NCI-H187 (cell line): ENCODE measurements at regions not wholly inside any gene's neighbourhood (a gene's known extent, or its start where the extent isn't known, plus 50 kb on each side); places are given as distances from the start of the nearest gene placed in this dataset.
"Not testable (repeated sequence)": the region's sequence is repeated elsewhere in the genome, so short reads cannot be mapped to it uniquely, and the experiment has no call there.

ENCODE experiments used
- DNase-seq, 2 experiments: peaks; one replicate each; lab custom pipeline; 2025; lab: John Stamatoyannopoulos, UW

DNA sequence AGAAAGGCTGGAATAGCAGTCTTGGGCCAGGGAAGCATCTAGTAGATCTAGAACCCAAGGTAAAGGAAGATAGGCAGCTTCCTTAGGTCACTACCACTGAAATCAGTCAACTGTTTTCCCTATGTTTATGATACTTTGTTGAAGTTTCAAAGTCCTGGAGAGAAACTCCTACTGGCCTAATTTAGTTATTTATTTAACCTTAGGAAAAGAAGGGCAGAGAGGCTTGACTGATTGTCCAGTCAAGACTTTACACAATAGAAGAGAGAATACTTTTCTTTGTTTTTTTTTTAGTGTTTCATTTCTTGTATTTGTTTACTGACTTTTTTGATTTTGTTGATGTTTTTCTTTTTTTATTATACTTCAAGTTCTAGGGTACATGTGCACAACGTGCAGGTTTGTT is 138.9 kb upstream of the PHYHIPL start:
- no peak for DNase-seq

DNA sequence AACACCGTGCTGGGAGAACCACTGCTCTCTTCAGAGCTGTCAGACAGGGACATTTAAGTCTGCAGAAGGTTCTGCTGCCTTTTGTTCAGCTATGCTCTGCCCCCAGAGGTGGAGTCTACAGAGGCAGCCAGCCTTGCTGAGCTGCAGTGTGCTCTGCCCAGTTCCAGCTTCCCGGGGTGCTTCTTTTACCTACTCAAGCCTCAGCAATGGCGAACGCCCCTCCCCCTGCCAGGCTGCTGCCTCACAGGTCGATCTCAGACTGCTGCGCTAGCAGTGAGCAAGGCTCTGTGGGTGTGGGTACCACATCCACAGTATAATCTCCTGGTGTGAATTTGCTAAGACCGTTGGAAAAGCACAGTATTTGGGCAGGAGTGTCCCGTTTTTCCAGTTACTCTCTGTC is 133.1 kb upstream of the PHYHIPL start:
- not testable (repeated sequence) for DNase-seq

DNA sequence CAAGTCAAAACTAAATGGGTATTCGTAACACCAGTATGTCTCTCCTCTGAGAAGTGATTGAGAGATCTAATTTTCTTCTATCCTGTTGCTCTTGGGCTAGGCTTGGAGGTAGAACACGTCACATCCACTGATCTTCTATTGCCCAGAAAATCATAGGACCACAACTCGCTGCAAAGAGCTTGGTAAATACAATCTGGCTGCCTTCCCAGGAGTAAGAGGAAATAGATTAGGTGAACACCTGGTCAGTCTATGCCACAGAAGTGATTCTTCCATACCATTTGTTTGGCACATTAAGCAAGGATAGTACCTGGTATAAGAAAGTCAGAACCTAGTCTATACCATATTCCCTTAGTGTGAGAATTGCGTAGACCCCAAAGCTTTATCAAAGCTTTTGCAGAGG is 129.3 kb upstream of the PHYHIPL start:
- DNase-seq, result no peak

DNA sequence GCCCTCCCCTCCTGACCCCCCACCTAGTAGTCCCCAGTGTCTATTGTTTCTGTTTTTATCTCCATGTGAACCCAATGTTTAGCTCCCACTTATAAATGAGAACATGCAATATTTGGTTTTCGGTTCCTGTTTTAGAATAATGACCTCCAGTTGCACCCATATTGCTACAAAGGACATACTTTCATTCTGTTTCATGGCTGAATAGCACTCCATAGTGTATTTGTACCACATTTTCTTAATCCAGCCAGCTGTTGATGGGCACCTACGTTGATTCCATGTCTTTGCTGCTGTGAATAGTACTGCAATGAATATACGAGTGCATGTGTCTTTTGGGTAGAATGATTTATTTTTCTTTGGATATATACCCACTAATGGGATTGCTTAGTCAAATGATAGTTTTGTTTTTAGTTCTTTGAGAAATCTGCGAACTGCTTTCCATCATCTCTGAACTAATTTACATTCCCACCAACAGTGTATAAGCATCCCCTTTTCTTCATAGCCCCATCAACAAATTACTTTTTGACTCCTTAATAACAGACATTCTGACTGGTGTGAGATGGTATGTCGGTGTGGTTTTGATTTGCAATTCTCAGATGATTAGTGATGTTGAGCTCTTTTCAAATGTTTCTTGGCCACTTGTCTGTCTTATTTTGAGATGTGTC is 128.4 kb upstream of the PHYHIPL start:
- DNase-seq, result no peak

DNA sequence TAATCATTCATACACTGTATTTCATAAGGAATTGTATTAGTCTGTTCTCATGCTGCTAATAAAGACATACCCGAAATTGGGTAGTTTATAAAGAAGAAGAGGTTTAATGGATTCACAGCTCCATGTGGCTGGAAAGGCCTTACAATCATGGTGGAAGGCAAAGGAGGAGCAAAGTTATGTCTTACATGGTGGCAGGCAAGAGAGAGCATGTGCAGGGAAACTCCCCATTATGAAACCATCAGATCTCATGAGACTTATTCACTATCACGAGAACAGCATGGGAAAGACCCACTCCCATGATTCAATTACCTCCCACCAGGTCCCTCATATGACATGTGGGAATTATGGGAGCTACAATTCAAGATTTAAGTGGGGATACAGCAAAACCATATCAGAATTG is 122.9 kb upstream of the PHYHIPL start:
- not testable (repeated sequence) for DNase-seq

DNA sequence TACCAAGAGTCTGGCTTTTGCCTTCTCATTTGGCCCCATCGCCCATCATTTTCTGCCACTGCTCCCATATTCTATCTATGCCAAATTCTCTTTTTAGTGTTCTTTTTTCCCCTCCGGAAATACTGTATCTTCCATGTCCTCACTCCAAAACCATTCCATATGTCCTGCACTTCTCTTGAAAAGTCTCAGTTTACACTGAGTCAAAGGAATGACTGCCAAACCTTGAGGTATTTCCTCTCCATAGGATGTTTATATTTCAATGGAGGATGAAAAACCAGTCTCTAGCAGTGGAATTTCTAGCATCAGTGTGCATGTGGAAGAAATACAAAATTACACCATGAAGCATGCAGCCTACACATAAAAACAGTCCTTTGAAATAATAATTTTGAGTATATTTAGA is 121.4 kb upstream of the PHYHIPL start:
- DNase-seq, result no peak

DNA sequence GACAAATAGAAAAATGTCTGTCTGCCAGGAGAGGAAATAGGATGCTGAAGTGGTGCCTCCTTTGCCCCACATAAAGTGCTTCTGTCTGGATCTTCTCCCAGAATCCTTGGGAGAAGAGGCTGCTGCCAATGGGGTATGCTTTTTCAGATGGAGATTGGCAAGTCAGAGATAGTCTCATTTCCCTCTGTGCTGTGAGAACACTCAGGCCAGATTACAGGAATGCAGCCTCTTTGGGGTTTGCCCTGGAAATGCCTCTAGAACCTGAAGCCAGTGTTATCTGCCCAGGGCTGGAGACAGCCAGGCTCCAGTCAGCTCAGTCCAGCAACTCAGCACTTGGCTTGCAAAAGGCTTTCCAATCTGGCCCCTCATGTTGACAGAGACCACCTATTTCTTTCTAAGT is 119.1 kb upstream of the PHYHIPL start:
- no peak for DNase-seq

DNA sequence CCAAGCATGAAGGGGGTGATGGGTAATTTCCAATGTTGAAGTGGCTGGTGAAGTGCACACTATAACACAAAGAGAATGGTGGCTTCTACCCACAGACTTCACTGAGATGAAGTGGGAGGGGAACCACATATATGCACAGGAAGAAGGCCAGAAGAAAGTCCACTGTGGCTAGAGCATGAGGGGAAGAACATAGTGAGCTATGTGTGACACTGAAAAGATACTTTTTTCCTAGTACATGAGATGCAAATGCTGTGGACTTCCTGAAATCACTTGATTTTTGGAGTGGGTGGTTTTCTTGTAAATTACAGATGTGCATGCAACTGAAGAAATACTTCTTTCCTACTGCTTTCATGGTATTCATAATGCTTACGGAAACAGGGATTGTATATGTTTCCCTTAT is 115.6 kb upstream of the PHYHIPL start:
- no peak for DNase-seq

DNA sequence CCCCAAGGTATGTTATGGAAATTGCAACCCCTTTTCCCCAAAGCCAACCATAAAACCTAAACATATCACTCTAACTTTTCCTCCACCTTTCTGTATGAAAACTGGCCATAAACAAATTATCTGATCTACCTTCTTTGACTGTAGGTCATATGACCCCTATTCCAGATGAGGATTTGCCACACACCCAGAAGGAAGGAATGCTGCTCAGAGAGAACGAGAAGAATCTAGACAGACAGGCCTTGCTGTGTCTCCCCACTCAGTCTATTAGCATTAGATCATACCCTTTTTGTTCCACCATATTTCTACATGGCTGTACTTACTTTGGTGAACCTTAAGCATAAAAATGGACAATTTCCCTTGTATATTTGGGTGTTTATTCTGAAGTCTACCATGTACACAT is 113.0 kb upstream of the PHYHIPL start:
- no peak for DNase-seq

DNA sequence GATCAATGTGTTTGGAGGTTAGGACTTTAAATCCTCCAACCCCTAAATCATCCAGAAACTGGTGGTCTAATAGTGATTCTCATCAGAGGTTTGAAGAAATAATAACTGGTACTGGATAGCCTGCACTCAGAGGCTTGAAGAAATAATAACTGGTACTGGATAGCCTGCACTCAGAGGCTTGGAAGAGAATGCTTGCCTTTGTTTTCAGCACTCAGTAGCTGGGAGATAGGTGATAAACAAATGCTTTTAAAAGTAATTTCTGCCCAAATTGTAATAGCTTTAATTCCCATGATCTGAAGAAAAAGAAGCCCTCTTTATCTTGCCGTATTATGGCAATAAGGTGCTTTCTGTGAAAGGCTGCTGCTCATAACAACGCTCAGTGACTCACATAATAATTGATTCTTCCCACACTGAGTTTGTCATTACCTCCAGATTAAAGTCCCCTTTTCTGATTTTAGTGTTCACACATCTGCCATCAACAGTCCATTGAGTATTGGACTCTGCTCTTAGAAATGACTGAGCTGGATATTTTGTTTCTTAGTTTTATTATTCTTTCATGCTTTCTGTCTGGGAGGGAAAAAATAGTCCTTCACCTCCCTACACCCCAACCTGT is 112.3 kb upstream of the PHYHIPL start:
- no peak for DNase-seq

DNA sequence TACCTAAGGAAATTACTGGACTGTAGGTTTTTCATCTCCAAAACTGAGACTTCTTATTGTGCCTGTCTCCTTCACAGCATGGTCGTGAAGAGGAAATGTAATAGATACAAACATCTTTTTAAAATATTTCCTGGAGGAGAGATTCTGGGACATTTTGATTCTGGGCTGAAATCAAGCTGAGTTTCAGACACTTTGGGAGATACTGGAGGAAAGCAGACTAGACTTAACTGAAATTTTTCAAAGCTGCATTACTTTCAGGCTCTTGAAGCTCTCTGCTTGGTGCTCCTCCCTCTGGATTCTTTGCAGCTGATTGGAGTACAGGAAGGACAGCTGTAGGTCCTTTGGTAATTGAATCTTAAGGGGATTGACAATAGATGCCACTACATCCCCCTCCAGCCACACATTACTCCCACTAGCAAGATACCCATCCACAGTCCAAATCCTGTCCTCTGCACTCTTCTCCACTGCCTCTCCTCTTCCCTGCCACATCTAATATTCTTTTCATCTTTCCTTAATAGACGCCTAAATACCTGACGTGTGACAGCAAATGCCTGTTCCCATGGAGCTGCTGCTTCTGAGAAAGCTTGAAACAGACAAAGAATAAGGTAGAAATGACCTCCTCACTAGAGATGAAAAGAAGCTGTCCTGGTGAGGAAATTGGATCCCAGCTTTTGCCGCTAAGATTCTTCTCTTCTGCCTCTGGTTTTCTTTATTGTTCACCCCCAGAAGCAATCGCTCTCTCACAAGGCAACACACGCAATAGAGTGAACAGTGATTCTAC is 111.5 kb upstream of the PHYHIPL start:
- DNase-seq, result no peak

DNA sequence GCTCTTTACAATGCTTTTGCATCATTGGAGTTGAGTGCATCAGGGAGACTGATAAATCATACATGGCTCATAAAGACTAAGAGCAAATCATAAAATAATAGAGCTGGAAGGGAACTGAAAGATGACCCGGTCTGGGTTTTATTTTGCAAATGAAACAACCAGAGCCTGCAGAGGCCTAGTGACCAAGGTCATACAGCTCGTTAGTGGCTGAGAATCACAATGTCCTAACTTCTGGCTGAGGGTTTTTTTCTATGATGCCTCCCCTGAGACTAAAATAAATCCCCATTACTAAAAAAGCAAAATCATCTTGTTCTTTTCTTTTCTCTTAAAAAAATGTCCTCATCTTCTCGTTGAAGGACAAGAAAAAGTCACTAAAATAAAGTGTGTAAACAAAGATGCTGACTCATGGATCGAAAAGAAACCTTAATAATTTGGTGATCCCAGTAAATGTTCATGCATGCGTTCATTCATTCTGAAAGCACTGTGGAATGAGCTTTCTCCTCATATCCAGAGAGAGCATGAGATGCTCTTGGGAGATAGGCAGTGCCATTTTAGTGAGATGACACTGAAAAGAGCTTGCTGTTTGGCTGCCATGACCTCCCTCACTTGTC is 107.8 kb upstream of the PHYHIPL start:
- no peak for DNase-seq

DNA sequence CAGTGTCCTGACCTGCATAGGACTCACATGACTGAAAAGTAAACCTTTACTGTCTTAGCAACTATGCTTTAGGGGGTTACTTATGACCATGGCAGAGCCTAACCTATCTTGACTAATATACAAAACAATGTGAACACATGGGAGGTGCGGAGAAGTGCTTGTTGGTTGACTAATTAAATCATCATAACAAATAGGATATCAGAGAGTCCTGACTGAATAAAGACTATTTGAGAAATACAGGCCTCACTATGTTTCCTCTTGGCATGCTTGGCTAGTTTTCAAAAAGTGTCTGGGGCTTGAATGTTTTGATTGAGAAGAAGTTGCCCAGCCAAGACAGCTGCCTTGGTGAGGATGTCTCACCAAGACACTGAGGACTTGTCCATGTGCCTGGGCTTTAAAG is 104.4 kb upstream of the PHYHIPL start:
- DNase-seq, result no peak

DNA sequence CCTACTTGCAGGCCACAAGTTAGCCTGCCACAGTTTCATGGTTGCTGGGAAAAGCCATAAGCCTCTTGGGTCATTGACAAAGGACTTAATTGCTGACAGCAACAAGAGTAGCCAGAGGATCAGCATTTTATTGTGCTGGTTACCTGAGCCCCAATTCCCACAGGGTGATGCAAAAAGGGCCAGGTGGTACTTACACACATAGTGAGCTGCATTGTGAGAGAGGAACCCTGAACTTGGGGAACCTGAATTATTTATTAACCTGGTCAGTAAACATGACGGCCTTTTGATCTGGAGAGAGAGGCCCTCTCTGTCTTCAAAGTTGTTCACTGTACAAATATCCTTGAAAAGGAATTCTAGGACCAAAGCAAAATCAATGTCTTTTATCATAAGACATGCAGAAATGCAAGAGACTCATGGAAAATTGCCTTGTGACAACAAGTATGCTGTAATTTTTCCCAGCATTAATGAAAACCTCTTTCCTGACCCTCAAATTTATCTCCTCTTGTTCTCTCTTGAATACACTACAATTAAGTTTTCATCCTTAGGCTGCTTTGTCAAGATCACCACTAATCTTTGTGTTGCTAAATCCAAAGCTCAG is 102.9 kb upstream of the PHYHIPL start:
- DNase-seq, result no peak

DNA sequence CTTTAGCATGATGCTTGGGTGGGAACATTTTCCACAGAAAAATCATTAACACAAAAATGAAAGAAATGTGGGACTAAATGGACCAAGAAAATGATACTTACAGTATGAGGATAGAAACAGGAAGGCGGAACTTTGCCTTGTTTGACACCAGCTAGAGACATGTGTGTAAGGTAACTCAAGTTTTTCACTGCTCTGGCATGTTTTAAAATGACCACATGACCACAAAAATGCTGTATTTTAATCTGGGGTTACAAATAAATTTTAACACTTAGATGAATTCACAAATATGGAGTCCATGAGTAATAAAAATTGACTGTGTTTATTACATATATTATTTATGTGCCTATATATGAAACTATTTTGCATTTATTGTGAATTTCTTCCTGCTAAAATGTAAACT is 100.9 kb upstream of the PHYHIPL start:
- DNase-seq, result no peak

DNA sequence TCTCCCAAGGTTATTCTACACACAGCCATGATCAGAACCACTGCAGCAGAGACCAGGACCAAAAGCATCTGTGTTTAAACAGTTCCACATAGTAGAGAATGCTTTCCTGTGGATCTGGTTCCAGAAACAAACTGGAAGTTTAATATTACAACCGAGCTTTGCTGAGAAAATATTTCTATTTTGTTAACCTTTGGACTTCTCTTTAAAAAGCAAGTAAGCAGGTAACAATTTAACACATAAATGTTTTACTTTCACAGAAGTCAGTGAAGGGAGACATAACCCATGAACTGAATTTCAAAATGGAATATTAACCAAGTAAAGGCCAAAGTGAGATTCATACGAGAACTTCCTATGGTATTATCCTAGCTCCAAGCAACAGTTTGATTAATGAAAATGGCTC is 98.6 kb upstream of the PHYHIPL start:
- no peak for DNase-seq

DNA sequence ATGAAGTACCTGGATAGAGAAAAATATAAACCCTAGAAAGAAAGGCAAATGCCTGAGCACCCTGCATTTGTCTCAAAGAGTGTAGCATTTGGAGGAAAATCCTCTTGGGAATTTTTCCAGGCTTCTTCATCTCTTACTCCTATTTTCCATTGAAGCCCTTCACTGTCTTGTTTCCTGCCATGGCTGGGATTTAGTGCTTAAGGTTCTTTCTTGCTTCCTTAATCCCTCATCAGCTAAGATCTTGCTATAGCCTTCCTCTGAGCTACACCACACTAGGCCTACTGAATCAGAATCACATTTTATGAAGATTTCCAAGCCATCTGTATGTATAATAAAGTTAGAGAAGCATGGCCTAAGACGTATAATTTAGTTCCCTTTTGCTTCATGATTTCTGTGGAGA is 97.5 kb upstream of the PHYHIPL start:
- no peak for DNase-seq

DNA sequence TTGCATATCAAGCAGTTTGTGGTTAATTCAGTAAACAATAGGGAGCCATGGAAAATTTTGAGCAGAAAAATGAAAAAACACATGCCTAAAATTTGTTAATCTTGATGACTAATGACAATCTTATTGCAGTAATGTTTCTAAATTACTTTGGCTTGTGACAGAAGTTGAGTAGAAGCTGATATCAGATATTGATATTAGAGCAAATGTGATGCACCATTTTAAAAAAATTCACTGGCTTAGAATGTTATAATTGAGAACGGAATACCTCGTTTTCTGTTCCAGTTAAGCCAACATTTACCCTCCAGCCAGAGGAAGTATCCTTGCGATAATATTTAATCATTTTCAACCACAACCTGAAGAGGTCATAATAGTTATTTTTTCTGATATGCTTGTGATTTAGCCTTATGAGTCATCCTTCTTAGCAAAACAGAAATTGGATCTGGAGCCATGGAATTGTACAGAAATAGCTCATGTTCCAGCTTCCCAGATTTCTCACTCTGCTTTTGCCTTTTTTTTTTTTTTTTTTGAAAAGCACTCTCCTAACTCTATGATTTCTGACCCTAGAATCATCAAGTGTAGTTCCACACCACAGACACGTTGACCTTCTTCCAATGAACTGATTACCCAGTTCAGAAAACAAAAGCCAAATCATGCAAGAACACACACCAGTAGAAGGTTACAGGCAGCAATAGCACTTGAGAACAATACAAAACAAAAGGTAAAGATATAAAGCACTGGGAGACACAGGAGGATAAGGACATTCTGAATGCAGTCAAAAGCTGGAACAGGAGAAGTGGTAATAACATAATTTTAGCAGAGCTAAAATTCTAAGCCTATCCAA is 96.8 kb upstream of the PHYHIPL start:
- DNase-seq, result no peak

DNA sequence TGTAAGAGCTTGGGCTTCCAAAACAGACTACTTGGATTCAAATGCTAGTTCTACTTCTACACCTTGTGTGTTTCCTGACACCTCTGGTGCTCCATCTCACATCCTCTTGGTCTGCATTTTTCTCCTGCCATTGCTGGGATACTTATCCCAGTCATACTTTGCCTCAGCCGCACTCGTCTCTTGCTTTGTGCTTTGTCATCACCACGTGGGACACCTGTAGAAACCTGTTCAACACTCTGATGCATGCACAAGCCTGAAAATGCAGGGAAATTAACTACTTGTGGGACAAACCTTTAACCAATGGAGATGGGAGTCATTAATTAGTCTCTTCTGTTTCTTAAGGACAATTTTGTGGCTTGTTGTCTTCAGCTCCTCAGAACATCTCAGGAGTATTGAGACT is 94.2 kb upstream of the PHYHIPL start:
- DNase-seq, result no peak

DNA sequence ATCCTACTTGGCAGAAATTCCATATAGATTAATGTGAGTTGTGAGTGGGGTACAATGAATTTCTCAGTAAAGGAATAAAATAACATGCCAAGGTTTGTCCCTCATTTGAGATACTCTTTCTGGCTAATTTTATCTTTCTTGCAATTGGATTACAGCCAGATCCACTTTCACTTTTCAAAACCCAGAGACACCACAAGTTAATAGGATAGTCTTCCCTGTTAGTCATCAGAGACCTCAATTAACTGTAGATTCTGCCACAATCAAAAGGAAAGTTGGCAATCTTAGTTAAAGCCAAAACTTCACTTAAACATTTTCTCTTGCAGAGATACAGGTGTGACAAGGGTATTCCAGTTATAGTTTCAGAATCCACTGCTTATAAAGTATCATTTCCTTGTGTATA is 91.4 kb upstream of the PHYHIPL start:
- DNase-seq, result no peak

DNA sequence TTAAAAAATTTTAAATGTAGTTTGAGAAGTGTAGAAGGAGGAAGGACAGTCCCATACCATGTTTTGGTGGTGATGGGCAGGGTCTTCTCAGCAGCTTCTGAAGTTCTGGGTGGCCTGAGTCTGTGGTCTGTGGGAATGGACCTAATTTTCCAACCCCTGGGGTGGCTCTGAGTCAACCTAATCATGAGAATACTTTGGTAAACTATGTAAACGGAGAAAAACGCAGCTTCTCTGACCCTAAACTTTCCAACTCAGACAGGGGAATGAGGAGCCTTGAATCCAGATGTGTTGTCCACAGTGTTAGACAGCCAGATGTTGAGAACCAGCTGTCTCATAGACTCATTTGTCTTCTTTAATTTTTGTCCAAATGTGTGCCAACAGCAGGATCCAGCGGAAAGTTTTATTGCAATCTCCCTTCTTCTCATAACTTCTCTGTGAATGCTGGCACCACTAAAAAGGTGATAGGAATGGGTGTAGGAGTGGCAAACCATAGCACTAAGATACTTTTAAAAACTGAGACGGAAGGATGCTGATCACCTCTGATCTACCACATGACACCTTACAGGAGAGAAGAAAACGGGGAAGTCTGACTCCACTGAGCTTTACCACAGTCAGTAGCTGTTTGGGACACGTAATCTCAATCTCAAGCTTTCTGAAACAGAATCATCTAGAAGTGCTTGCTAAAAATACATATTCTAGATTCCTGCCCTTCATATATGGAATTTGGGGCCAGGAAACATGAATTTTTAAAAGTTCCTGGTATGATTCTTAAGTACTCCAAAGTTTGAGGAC is 90.5 kb upstream of the PHYHIPL start:
- no peak for DNase-seq
